GM21423 (cell line): ENCODE measurements at regions not wholly inside any gene's neighbourhood (a gene's known extent, or its start where the extent isn't known, plus 50 kb on each side); places are given as distances from the start of the nearest gene placed in this dataset.

Source experiments
- ATAC-seq: cut with Tn5 transposase; IDR thresholded peaks from one replicate; pipeline ENCODE4 v1.9.1; 2021; ENCODE audit warnings: mild to moderate bottlenecking, moderate library complexity; ENCODE audit not compliant: unreplicated experiment

DNA sequence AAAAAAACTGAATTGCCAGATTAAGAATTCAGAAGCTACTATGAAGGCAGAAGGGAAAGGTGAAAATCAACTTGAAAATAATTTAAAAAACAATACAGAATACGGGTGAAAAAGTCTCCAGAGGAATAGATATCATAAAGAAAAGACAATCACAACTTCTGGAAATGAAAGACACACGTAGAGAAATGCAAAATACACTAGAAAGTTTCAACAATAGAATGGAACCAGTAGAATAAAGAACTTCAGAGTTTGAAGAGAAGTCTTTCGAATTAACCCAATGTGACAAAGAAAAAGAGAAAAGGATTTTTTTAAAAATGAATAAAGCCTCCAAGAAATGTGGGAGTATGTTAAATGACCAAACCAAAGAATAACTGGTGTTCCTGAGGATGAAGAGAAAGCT is 263.8 kb upstream of the FAT3 start:
- no peak for ATAC-seq

DNA sequence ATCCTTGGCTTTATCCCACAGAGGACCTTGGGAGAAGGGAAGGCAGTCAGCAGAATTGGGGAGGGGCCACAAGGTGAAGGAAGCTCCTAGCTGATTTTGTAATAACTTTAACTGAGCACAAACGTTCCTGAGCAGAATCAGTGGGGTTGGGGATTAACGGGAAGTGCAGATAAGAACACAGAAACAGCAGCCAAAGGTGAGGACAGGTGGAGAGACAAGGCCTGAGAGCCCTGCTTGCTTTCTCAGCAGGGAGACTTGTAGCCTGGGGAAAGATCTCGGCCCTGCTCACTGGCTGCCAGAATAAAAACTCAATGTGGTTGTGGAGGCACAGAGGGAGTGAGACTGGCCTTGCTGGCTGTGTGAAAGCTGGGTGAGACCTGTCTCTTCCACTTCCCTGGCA is 265.2 kb upstream of the FAT3 start:
- ATAC-seq = no peak

DNA sequence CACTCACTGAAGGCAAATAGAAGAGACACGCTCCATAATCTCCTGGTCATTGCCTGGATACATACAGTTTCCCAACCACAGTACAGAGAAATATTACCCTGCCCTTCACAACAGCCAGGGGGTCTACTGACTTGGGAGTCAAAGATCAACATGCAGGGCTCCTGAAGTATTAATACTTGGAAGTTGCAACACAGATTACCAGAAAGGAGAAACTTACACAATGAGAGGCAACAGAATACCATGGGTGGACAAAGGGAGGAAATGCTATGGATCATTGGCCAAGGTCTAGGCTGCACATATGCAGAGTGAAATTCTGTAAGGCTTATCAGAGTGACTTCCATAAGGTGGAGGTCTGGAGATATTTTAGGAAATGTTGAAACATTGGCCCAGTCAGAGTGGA is 267.9 kb upstream of the FAT3 start:
- ATAC-seq = no peak

DNA sequence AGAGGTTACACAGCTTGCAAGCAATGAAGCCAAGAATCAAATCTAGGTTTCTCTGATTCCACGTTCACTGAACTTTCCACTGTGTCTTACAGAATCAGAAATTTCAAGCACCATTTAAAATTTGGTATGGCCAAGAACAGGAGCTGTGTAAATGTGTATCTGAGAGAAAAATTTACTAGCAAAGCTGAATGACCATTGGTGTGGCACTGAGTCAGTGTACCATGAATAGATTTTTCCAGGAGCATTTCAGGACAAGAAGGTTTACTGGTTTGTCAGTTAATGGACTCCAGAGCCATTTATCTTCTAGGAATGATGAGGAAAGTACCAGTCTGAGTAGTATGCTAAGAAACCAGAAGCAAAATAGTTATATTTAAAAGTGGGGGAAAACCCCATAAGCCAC is 269.4 kb upstream of the FAT3 start:
- ATAC-seq = no peak

DNA sequence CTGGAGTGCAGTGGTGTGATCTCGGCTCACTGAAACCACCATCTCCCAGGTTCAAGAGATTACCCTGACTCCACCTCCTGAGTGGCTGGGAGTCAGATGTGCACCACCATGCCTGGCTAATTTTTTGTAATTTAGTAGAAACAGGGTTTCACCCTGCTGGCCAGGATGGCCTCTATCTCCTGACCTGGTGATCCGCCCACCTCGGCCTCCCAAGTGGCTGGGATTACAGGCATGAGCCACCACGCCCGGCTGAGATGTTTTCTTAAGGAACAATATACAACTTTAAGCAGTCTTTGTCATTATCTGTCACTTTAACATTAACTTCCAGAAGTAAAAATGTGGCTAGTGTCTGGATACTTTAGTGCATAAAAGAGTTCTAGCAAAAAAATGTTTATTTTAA is 272.6 kb upstream of the FAT3 start:
- no peak for ATAC-seq

DNA sequence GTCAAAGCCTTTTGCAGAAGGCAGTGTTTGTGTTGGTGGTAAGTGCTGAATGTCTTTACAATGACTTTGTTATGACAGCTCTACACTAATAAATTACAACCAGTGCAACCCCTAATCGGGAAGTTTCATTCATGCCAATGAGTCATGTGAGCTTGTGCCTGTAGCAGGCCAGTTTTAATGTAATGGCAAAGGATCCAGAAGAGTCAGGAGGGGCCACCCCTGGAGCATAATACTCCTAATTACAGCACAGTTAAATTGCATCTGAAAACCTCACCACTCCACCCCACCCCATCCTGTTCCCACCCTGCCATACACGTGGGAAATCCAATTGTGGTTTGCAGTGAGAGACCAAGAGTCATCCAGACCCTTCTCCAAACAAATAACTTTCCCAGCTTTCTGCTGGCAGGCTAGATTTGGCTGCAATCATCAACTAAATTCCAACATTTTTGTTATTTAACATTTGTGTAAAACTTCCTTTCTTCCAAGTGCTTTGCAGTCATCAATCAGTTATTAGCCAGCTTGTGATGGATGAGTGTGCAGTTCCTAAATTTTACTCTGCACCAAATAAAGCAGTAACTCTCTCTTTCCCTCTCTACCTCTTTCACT is 277.3 kb upstream of the FAT3 start:
- ATAC-seq = no peak

DNA sequence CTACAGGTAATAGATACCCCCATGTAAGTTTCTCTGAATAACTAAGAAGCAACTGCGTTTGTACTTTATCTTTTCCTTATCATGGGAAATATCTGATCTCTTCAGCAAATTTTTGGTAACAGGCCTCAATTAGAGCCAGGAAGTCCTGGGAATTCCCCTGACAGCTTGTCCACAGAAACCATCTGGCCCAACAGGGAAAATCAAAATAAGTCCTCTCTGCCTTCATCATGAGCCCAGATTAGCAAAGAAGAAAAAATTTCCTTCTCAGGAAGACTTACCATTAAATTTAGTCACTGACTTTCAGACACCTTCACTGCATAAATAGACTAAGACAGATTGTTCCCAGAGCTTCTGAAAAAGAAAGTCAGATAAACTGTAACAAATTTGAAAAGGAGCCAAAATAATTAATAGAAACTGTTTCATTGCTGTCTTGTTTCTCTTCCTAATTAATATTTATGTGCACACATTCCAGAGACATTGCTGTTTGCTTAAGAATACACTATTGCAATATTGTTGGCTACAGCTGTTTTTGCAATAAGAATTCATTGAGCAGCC is 278.1 kb upstream of the FAT3 start:
- ATAC-seq = no peak

DNA sequence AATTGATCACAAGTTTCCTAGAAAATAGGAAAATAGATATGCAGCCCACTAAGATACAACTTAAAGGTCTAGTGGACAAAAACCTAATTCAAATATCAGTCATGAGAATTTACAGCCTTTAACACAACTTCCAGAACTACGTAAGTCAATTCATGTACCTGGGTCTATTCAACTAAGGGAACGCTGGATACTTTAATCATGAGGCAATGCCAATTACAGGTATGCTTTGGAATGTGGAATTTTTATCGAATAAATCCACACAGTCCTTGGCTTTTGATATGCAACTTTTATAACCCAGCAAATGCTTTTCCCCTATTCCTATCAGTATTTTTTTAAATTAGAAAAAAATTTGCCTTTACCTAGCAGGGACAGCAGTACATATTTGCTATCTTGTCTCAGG is 289.5 kb upstream of the FAT3 start:
- no peak for ATAC-seq

DNA sequence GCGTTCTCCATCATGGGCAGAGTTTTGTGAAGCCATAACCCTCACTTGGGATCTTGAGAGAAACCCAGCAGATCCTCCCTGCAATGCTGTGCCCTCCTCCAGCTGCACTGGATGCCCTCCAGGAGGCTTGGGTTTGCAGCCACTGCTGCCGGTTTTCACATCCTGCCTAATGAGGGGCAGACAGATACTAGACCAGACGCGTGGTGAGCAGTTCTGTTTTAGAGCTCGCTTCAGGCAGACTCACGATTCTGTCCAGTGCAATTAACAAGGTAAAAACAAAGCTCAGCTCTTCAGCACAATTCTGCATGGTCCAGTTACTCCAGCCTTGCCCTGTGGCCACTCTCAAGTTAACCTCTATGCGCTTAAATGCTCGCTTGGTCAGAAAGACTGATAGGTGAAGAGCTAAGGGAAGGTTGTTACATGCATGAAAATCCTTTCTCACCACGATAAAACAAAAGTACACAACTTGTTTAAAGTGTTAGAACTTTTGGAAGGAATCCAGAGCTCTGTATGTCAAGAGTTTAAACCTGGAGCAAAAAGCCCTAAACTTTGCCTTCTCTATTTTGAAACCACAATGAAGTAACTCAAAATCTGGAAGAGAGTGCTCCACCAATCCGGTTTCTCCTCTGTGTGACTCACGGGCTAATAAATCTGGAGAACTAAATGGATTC is 292.3 kb upstream of the FAT3 start:
- ATAC-seq = no peak

DNA sequence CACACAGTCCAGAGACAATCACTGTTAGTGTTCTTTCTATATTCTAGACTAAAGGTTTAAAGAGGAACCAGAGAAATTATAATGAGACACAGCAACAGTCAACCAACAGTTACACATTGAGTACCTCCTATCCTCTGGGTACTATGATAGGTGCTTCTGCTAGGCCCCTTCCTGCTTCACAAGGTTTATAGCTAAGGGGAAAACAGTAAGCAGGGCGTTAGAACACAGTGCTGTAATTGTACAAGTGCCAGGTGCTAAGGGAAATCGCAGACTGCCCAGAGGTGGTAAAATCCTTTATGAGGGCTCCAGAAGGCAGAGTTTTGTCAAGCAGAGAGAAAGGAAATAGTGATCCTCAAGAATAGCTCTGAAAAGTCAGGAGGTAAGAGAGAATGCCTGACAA is 297.2 kb upstream of the FAT3 start:
- no peak for ATAC-seq

DNA sequence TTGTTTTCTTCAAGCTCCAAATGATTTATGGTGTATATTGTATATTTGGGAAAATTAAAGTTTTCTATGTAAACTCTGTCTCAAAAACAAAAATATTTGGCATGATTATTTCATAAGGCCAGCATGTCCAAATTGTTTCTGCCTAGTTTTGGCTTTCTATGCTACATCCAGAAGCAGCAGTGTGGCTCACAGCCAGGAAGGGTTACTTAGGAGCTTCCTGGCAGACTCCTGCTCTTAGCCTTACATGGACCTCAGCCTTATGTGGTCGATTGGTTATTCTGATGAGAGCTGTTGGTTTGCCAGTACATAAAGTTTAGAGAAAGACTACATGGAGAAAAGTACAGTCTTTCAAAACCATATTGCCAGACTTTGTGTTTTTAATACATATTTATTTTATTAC is 297.7 kb upstream of the FAT3 start:
- ATAC-seq = no peak

DNA sequence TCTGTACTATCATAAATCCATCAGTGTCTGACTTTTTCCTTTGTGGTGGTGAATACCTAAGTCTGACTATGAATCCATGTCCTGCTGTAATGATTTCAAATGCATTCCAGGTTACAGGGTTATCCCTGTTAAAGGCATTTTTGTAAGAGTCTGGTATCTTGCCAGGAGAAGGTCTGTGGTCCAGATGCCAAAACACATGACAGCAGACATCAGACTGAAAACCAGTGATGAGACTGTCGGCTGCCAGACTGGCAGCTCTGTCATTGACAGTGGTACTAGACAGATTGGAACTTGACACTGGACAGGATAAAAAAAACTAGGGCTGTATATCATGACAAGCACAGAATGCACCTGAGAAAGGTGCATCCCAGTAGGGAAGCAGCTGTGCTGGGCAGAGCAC is 301.8 kb upstream of the FAT3 start:
- no peak for ATAC-seq

DNA sequence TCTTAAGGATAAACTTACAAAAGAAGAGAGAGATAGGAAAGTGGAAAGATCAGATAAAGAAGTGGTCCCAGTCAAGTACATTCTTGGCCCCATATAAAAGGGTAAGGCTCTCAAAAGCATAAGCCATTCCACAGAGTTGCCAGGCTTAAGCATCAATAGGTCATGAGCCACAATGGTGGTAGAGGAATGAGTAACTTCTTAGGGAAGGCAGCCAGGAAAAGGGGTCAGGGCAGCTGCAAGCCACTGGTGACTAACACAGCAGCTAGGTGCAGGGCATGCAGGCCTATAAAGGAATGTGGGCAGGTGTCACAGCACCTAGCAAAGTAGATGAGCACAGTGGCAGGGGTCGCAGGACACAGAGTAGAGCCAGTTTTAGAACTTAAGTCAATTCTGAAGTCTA is 302.6 kb upstream of the FAT3 start:
- no peak for ATAC-seq

DNA sequence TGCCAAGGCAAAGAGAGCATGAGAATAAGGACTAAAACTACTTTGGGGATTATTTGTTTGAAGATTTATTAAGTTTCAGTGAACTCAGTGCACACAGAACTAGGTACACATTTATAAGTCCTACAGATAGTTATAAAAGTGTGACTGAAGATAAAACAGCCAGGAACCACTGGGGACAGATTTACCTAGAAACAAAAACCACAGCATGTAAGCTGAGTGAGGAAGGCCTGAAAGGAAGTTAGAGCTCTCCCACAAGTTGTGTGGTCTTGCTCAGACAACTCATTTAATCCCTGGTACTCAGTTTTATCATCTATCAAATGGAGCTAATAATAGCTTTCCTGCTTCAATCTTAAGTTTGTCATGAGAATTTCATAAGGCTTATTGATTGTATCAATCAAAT is 311.2 kb upstream of the FAT3 start:
- ATAC-seq = no peak

DNA sequence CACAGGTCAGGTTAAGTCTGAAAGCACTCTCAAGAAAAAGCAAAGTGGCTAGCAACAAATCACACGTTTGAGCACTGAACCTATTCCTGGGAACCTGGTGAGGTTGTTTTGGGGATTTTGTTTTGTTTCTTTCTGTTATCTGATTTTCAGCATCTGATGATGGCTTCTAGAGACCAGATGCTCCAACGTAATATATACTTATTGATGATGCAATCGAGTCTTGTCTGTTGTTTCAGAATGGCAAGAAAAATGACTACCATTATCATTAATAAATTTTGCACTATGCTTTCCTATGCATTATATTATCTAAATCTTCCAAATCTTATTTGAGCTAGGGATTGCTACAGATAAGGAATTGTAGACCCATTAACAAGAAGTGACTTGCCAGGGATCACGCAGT is 312.3 kb upstream of the FAT3 start:
- ATAC-seq = no peak

DNA sequence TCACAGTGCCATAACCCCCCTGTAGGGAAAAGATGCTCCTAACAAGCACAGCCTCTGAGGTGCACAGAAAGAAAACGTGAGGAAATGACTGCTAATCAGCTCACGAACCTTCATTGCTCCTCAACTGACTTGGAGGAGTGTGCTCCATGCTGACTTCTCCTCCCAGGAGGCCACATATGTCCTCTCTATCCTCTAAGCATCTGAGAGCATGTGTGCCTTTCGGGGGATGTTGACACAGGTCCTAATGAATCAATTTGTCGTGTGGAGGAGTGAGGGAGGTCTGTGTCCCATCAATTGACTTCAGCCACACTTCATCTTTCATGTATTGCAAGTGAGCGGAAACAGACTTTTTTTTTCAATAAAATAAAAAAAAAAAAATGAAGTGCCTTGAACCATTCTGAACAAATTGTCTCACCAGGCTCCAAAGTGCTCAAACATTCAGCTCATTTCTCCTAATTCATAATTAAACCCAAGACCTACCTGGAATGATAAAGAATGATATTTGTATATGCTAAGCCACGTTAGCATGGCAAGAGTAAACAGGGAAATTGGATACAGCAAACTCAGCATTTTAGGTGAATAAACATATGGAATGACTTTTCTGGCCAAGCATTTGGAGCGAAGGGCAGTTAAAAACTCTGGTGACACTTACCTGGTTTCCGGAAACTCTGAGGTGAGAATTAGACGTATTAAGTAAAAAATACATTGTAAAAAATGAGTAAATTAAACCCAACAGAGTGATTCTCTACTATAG is 317.6 kb upstream of the FAT3 start:
- no peak for ATAC-seq

DNA sequence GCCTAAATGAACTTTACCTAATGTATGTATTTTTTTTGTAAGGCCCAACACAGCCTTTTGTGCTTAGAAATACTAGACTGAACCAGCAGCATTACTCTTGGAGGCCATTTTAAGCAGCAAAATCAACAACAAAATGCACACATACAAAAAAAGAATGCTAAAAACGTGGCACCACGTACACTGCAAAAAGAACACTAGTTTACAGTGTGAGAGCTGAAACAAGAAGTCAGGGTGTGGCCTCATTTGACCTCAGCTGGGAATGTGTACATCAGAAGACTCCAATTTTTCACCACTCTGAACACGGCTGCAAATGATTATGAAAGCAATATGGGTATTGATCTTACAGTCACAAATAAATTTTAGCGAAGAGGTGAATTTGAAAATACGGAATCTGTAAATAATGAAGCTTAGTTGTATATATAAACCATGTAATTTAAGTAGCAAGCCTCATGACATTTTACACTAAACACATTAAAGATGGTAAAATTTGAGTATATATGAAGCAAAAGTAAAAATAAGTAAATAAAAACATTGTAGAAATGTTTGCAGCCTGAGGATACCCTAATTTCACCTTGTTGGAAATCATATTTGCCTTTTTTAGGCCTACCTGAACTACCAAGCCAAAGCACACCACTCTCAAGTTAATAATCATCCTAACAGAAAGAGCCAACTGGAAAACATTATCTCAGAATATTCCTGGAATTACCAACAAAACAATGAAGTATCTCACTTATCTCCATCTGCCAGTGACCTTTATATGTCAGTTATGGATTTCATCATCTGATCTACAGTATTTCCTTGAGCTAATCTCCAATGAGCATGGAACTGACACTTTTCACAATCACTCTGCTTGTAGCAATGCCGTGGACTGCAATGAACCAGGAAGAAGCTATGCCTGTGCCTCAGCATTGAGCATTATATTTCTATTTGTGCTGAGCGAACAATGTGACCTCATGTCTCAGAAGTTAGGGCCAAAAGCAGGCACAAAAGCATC is 319.5 kb upstream of the FAT3 start:
- no peak for ATAC-seq

DNA sequence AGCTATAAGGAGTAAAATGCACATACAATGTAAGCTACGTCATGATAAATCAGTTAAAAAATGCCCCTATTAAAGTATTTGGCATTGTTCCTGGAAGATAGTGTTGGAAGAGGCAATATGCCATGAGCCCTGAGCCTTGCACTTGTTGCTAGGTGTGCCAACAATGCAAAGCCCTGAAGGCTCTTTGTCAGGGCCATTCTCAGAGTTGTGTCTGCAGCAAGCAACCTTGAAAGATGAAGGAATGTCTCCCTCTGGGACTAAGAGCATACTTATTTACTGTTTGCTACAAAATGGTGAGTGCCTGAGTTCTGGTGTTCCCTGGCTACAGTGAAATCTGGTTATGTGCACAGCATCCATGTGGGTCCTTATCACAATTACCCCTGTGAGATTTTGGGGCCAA is 322.3 kb upstream of the FAT3 start:
- no peak for ATAC-seq

DNA sequence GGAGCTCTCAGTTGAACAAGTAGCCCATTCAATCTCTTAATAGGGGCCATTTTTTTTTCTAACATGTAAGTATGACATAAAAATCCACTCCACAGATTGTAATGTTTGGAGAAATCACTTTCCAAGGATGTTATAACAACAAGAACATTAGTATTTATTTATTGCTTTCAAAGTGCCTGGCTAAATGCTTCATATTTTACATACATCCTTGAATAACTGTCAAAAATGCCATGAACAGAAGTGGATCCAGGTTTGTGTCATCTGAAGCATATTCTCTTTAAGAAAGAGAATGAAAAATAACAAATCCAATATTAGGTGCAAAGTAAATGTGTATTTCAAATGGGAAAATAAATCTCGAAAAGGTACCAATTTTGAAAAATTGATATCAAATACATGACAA is 344.0 kb upstream of the FAT3 start:
- no peak for ATAC-seq

DNA sequence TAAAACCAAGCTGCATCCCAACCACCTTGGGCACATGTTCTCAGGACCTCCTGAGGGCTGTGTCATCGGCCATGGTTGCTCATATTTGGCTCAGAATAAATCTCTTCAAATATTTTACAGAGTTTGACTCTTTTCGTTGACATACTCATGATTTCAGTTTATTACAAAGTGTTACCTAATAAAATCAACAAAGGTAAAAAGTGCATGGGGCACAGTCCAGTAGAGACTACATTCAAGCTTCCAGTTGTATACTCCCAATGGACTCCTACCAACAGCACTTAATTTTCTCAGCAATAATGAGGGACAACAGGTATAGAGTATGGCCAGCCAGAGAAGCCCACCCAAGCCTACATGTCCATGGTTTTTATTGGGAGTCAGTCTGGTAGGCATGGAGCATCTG is 347.9 kb upstream of the FAT3 start:
- ATAC-seq = no peak

DNA sequence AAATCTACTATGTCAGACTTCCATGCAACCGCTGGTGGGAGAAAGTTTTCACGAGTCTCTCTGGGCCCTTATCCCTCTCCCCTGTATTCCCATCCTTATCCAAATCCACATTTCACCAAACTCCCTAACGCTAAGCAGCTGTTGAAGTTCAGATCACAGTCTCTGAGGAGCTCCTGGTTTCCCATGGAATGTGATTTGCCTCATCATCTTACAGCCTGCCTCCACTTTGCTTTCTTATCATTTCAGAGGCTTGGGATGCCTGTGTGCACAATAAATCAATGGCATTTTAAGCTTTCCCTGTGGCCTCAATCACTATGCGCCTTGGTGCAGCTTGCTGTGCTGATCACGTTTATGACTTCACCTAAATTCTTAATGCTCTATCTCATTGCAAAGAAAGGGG is 352.4 kb upstream of the FAT3 start:
- no peak for ATAC-seq
